NCI-H2081 treated with DMSO at 0.1 percent for 48 hours (cell line): ENCODE measurements at regions not wholly inside any gene's neighbourhood (a gene's known extent, or its start where the extent isn't known, plus 50 kb on each side); places are given as distances from the start of the nearest gene placed in this dataset.
A peak's percentile ranks its signal among the peaks of the same experiment; 100 is the strongest.
"Not testable (repeated sequence)": the region's sequence is repeated elsewhere in the genome, so short reads cannot be mapped to it uniquely, and the experiment has no call there.

Source experiments
- DNase-seq: peaks from one replicate; lab custom pipeline; 2025; lab: John Stamatoyannopoulos, UW

- not testable (repeated sequence) for DNase-seq
Measured at GRCh38 chr20:30295967-30296366, 961.5 kb upstream of the DEFB115 start.

GRCh38 chr20:30297878-30298595 is 959.4 kb upstream of the DEFB115 start:
- DNase-seq = not testable (repeated sequence)

- not testable (repeated sequence) for DNase-seq
Measured at GRCh38 chr20:30300220-30300642, 957.2 kb upstream of the DEFB115 start.

GRCh38 chr20:30302786-30303185 is 954.7 kb upstream of the DEFB115 start:
- DNase-seq = not testable (repeated sequence)

GRCh38 chr20:30309938-30310337 is 947.5 kb upstream of the DEFB115 start:
- DNase-seq = not testable (repeated sequence)

- not testable (repeated sequence) for DNase-seq
Measured at GRCh38 chr20:30310385-30310784, 947.1 kb upstream of the DEFB115 start.

DNA sequence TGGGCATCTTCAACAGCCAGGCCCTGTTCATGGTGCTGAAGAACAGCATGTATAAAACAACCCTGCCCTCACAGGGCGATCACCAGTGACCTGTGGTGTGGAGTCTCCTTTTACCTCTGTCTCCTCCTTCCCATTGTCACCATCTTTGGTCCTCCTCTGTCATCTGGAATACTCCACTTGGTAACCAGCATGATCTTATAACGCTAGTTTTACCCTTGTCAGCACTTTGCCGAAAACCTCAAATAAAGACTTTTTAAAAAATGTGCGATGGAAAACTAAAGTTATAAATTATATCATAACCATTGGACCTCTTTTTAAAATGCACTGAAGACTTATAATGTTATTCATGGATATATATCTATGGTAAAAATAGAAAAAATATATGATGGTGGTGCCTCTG is 945.2 kb upstream of the DEFB115 start:
- DNase-seq = not testable (repeated sequence)

GRCh38 chr20:30313660-30314059 is 943.8 kb upstream of the DEFB115 start:
- DNase-seq = not testable (repeated sequence)

- not testable (repeated sequence) for DNase-seq
Measured at GRCh38 chr20:30316063-30316462, 941.4 kb upstream of the DEFB115 start.

DNA sequence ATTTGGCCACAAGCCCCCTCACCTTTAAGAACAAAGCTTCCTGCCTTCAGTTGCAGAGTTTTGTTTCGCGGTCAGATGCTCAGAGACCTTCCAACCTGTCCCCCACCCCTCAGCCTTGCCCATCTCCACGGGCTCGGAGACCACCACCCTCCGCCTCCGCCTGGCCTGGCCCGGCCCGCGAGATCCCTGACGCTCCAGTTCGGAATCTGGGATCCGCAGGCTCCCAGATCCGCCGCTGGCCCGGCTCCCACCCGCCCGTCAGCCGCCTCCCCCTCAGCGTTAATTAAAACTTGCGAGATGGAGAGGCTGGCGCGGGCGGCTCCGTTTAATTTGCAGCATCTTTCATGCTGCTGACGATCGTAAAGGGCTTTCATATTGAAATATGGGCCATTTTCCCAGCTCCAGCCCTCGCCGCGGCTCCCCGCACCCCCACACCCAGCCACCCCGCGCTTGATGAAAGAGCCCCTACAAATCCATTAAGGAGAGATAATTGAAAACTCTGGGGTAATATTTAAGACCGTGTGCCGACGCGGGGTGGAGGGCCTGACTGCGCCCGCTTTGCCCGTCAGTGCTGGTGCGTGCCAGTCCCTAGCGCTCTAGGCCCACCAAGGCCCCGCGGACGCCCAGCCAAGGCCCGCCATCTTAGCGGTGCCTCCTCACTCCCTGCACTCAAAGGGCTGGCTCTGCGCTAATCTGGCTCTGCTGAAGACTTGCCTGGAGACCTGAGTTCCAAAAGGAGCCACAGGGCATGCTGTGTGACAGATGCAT is 940.7 kb upstream of the DEFB115 start:
- DNase-seq = not testable (repeated sequence)

DNA sequence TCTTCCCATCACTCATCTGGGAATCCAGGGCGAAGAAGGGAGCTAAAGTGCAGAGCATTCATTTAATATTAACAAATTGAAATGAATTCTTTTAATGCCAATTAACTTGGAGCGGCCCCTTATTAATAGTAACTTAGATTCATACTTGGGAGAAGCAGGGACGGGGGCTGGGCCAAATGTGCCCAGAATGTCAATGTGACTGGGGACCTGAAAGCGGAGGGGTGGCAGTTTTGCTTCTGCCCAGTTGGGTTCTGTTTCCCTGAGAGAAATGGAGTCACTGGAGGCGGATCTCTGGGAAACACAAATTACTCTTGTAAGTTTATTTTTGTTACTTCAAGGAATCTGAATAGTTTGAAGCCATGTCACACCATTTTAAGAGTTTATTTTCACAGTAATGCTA is 923.7 kb upstream of the DEFB115 start:
- DNase-seq = not testable (repeated sequence)

- DNase-seq = not testable (repeated sequence)
Measured at GRCh38 chr20:30337556-30337955, 919.9 kb upstream of the DEFB115 start.

- DNase-seq = not testable (repeated sequence)
Measured at GRCh38 chr20:30348932-30349331, 908.5 kb upstream of the DEFB115 start.

- not testable (repeated sequence) for DNase-seq
Measured at GRCh38 chr20:30356854-30357467, 900.5 kb upstream of the DEFB115 start.

DNA sequence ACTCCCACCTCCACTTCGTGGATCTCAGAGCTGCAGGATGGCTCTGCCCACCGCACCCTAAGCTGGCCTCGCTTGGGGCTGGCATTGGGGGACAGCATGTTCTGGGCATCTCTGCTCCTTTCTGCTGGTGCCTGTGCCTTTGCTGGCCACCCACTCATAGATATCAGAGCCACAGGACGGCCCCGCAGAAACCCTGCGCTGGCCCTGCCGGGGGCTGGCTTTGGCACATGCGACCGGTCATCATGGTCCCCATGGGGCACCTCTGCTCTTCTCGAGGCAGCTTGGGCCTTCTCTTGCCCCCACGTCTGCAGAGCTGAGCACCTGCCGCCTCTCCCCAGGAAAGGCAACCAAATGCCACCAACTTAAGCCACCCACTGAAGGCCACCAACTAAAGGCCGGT is 895.7 kb upstream of the DEFB115 start:
- not testable (repeated sequence) for DNase-seq

GRCh38 chr20:30376430-30376766 is 881.1 kb upstream of the DEFB115 start:
- not testable (repeated sequence) for DNase-seq

DNA sequence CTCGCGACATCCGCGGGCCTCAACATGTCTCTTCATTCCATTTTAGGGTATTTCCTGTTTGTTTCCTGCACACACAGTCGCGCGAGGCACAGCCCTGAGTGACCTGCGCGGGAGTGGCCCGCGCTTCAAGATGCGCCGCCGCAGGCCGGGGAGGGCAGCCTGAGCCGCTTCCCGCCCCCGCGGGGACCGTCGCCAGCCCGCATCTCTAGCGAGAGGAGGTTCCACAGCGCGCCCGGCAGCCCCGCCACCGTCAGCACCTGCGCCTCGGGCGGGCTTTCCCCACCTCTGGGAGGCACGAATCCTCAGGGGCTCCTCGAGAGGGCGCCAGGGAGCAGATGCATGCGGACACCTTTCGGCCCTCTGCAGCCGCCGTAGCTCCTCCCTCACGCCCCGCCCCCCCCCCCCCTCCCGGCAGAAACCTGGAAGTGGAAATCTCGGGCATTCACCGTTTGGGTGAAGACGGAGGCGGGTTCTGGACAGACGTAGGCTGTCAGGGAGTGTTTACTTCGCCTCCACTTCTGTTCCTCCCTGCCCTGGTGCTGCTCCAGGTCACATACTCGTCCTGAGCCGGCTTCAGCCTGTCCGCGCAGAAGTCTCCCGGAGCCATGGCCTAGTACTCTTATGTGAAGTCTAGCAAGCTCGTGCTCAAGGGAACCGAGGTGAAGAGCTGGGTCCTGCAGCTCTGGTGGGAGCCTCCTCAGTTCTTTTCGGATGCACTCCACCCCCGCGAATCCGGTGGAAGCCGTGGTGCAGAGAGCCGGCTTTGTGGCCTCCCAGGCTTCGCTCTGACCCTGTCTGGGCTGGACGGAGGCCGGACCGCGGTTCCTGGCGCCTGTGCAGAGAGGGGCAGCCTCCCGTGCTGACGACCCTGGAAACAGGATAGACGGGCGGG is 880.5 kb upstream of the DEFB115 start:
- peak; percentile 47 for DNase-seq

DNA sequence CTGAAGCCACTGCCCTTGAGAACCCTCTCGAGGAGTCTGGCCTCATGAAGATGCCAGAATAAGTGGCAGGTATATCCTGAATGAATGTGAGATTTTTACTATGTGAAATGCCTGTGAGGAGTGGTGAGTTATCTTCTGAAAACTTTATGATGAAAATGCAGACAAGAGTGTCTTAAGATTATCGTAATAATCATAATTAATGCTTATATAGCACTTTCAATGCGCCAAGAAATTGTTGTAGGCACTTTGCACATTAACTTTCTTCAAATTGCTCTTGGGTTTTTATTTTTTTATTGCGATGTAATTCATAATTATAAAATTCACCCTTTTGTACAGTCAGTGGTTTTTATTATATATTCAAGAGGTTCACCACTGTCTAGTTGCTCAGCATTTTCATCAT is 879.1 kb upstream of the DEFB115 start:
- not testable (repeated sequence) for DNase-seq

DNA sequence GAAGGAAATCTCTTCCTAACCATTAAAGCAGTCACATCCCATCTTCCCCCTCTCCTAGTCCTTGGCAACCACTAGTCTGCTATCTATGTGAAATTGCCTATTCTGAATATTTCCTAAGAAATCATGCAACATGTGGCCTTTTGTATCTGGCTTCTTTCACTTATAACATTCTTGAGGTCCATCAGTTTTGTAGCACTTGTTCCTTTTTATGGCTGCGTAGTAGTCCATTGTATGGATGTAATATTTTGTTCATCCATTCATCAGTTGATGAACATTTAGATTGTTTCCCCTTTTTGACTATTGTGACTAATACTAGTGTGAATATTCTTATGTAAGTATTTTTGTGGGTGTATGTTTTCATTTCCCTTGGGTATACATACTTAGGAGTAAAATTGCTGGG is 878.7 kb upstream of the DEFB115 start:
- not testable (repeated sequence) for DNase-seq

DNA sequence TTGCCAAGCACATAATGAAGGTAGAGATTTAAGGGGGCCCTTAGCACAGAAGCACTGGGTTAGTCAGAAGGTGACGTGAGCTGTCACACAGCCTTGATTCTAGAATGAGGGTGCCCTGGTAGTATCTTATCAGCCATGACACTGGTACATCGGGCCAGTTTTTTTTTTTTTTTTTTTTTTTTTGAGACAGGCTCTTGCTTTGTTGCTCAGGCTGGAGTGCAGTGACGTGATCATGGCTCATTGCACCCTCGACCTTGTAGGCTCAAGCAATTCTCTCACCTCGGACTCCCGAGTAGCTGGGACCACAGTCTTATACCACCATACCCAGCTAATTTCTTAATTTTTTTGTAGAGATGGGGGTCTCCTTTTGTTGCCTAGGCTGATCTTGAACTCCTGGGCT is 872.6 kb upstream of the DEFB115 start:
- not testable (repeated sequence) for DNase-seq

DNA sequence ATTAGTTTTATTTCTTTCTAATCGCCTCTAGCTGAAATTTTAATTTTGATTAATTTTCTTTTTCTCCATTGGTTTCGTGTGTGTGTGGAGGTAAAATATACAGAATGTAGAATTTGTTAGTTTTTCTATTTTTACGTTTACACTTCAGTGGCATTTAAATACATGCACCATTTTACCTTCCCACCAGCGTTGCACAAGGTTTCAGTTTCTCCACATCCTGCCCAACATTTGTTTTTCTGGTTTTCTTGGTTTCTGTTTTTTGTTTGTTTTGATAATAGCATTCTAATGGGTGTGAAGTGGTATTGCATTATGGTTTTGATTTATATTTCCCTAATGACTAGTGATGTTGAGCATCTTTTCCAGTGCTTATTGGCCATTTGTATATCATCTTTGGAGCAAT is 871.4 kb upstream of the DEFB115 start:
- not testable (repeated sequence) for DNase-seq

DNA sequence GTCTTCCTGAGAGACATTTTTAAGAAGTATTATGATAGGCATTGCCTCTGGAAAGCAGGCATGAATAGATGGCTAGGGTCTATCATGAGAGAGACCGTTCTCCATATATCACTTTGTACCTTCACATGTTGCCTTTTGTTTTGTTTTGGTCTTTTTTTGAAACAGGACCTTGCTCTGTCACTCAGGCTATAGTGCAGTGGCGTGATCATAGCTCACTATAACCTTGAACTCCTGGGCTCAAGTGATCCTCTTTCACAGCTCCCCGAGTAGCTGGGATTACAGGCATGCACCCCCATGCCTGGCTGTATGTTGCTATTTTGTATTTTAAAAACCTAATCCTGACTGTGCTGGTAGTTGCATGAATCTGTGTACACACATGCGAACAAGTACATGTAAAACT is 869.6 kb upstream of the DEFB115 start:
- DNase-seq = not testable (repeated sequence)
